Activated CD4-positive, CD25-positive, alpha-beta regulatory T cell treated with anti-CD3 and anti-CD28 coated beads, Interleukin-2, amount 50 U/mL, for 16 hours (primary cell): ENCODE measurements at regions not wholly inside any gene's neighbourhood (a gene's known extent, or its start where the extent isn't known, plus 50 kb on each side); places are given as distances from the start of the nearest gene placed in this dataset.
"Not testable (repeated sequence)": the region's sequence is repeated elsewhere in the genome, so short reads cannot be mapped to it uniquely, and the experiment has no call there.

Experiments used
- DNase-seq: peaks from one replicate; pipeline ENCODE4 v3.0.0-alpha.2; 2020; ENCODE audit warnings: low read depth, low spot score

GRCh38 chr5:51162245-51162644 lies 221.0 kb upstream of the ISL1 start:
- no peak for DNase-seq

GRCh38 chr5:51165621-51166020 lies 217.6 kb upstream of the ISL1 start:
- DNase-seq, result not testable (repeated sequence)

- no peak for DNase-seq
These were observed 210.2 kb upstream of the ISL1 start for GRCh38 chr5:51172903-51173626.

- no peak for DNase-seq
These were observed 201.9 kb upstream of the ISL1 start for GRCh38 chr5:51181208-51181894.

- DNase-seq, result no peak
These were observed 197.4 kb upstream of the ISL1 start for GRCh38 chr5:51185850-51186329.

- DNase-seq, result no peak
These were observed 195.2 kb upstream of the ISL1 start for GRCh38 chr5:51188001-51188591.

GRCh38 chr5:51194671-51195070 lies 188.6 kb upstream of the ISL1 start:
- DNase-seq, result no peak

- no peak for DNase-seq
These were observed 182.2 kb upstream of the ISL1 start for GRCh38 chr5:51201024-51201423.

- DNase-seq, result no peak
These were observed 181.5 kb upstream of the ISL1 start for GRCh38 chr5:51201708-51202107.

- no peak for DNase-seq
These were observed 181.1 kb upstream of the ISL1 start for GRCh38 chr5:51202161-51202560.

GRCh38 chr5:51203598-51203997 lies 179.7 kb upstream of the ISL1 start:
- no peak for DNase-seq

GRCh38 chr5:51208296-51208695 lies 175.0 kb upstream of the ISL1 start:
- no peak for DNase-seq

GRCh38 chr5:51214746-51215145 lies 168.5 kb upstream of the ISL1 start:
- DNase-seq, result no peak

- DNase-seq, result no peak
These were observed 157.2 kb upstream of the ISL1 start for GRCh38 chr5:51225789-51226742.

- DNase-seq, result no peak
These were observed 155.2 kb upstream of the ISL1 start for GRCh38 chr5:51227963-51228470.

GRCh38 chr5:51230336-51230735 lies 152.9 kb upstream of the ISL1 start:
- DNase-seq, result no peak

GRCh38 chr5:51242456-51242855 lies 140.8 kb upstream of the ISL1 start:
- no peak for DNase-seq

- DNase-seq, result not testable (repeated sequence)
These were observed 132.3 kb upstream of the ISL1 start for GRCh38 chr5:51250957-51251356.

- no peak for DNase-seq
These were observed 112.0 kb upstream of the ISL1 start for GRCh38 chr5:51271261-51271660.

- no peak for DNase-seq
These were observed 110.2 kb upstream of the ISL1 start for GRCh38 chr5:51273021-51273420.

GRCh38 chr5:51273871-51274270 lies 109.4 kb upstream of the ISL1 start:
- no peak for DNase-seq
